H9 (cell line): ENCODE measurements at regions not wholly inside any gene's neighbourhood (a gene's known extent, or its start where the extent isn't known, plus 50 kb on each side); places are given as distances from the start of the nearest gene placed in this dataset.

Experiments used
- DNase-seq: peaks from one replicate; pipeline ENCODE4 v3.0.0-alpha.2; 2017
- H2AFZ ChIP-seq: one replicate; pipeline ENCODE4 v1.6.1; 2013; ENCODE audit warnings: mild to moderate bottlenecking, low read length, control low read depth, moderate library complexity
- H2AK5ac ChIP-seq: 2 replicates; pipeline ENCODE4 v1.6.1; 2013; ENCODE audit warnings: low read length, control low read depth, mixed read lengths; ENCODE audit not compliant: insufficient read length
- H2BK120ac ChIP-seq: one replicate; pipeline ENCODE4 v1.6.1; 2013; ENCODE audit warnings: low read depth, mild to moderate bottlenecking, low read length, control low read depth, inconsistent platforms; ENCODE audit not compliant: poor library complexity, severe bottlenecking
- H2BK12ac ChIP-seq: 2 replicates; pipeline ENCODE4 v1.6.1; 2013; ENCODE audit warnings: low read length, control low read depth, mixed read lengths, low read depth; ENCODE audit not compliant: insufficient read length
- H2BK15ac ChIP-seq: 2 replicates; pipeline ENCODE4 v1.6.1; 2013; ENCODE audit warnings: low read depth, low read length, control low read depth
- H2BK20ac ChIP-seq: one replicate; pipeline ENCODE4 v1.6.1; 2013; ENCODE audit warnings: low read depth, mild to moderate bottlenecking, low read length, control low read depth, inconsistent platforms; ENCODE audit not compliant: poor library complexity, severe bottlenecking
- H2BK5ac ChIP-seq: 2 replicates; pipeline ENCODE4 v1.6.1; 2013; ENCODE audit warnings: low read length, control low read depth, mixed read lengths; ENCODE audit not compliant: insufficient read length
- H3K14ac ChIP-seq: 2 replicates; pipeline ENCODE4 v1.6.1; 2013; ENCODE audit warnings: low read length, control low read depth; ENCODE audit not compliant: insufficient read depth
- H3K18ac ChIP-seq: 2 replicates; pipeline ENCODE4 v1.6.1; 2013; ENCODE audit warnings: low read depth, mild to moderate bottlenecking, mixed read lengths, low read length, control low read depth; ENCODE audit not compliant: insufficient read length
- H3K23ac ChIP-seq: 2 replicates; pipeline ENCODE4 v1.6.1; 2013; ENCODE audit warnings: low read length, control low read depth, mixed read lengths, low read depth; ENCODE audit not compliant: insufficient read length
- H3K23me2 ChIP-seq: 2 replicates; pipeline ENCODE4 v1.6.1; 2013; ENCODE audit warnings: low read depth, mild to moderate bottlenecking, mixed read lengths, low read length, control low read depth; ENCODE audit not compliant: insufficient read length, poor library complexity, severe bottlenecking
- H3K27ac ChIP-seq: 2 replicates; pipeline ENCODE4 v1.5.1; 2013; ENCODE audit warnings: low read length, control low read depth, mixed read lengths, low read depth; ENCODE audit not compliant: insufficient read length
- H3K27me3 ChIP-seq: 2 replicates; pipeline ENCODE4 v1.6.1; 2013; ENCODE audit warnings: low read length, control low read depth, inconsistent platforms; ENCODE audit not compliant: insufficient read depth
- H3K4ac ChIP-seq: 2 replicates; pipeline ENCODE4 v1.6.1; 2013; ENCODE audit warnings: low read depth, mild to moderate bottlenecking, control low read depth, inconsistent platforms, low read length, moderate library complexity
- H3K4me1 ChIP-seq: 2 replicates; pipeline ENCODE4 v1.6.1; 2013; ENCODE audit warnings: low read length, control low read depth, inconsistent platforms; ENCODE audit not compliant: insufficient read depth
- H3K4me2 ChIP-seq: 2 replicates; pipeline ENCODE4 v1.6.1; 2013; ENCODE audit warnings: low read length, control low read depth, mixed read lengths; ENCODE audit not compliant: insufficient read length, insufficient read depth
- H3K56ac ChIP-seq: 2 replicates; pipeline ENCODE4 v1.6.1; 2013; ENCODE audit warnings: low read depth, mild to moderate bottlenecking, mixed read lengths, low read length, control low read depth; ENCODE audit not compliant: insufficient read length
- H3K79me1 ChIP-seq: 2 replicates; pipeline ENCODE4 v1.6.1; 2013; ENCODE audit warnings: low read depth, mild to moderate bottlenecking, moderate library complexity, low read length, control low read depth, inconsistent platforms; ENCODE audit not compliant: insufficient read depth, poor library complexity, severe bottlenecking
- H3K79me2 ChIP-seq: 2 replicates; pipeline ENCODE4 v1.6.1; 2013; ENCODE audit warnings: low read length, control low read depth, inconsistent platforms; ENCODE audit not compliant: insufficient read depth
- H3K9ac ChIP-seq: 2 replicates; pipeline ENCODE4 v1.6.1; 2013; ENCODE audit warnings: low read length, control low read depth, mixed read lengths; ENCODE audit not compliant: insufficient read length; ENCODE audit errors: extremely low read depth
- H3K9me3 ChIP-seq: one replicate; pipeline ENCODE4 v1.6.1; 2013; ENCODE audit warnings: low read depth, low read length, inconsistent platforms; ENCODE audit not compliant: control insufficient read depth
- H3T11ph ChIP-seq: one replicate; pipeline ENCODE4 v1.6.1; 2013; ENCODE audit warnings: mild to moderate bottlenecking, low read length, control low read depth, inconsistent platforms
- H4K20me1 ChIP-seq: one replicate; pipeline ENCODE4 v1.6.1; 2013; ENCODE audit not compliant: control insufficient read depth, insufficient read length, insufficient read depth
- H4K5ac ChIP-seq: 2 replicates; pipeline ENCODE4 v1.6.1; 2013; ENCODE audit warnings: low read depth, mild to moderate bottlenecking, mixed read lengths, low read length, control low read depth; ENCODE audit not compliant: insufficient read length
- H4K8ac ChIP-seq: replicated peaks from 2 replicates; pipeline ENCODE4 v1.6.1; 2013; ENCODE audit warnings: low read length, control low read depth, mixed read lengths, low read depth; ENCODE audit not compliant: insufficient read length
- H4K91ac ChIP-seq: 2 replicates; pipeline ENCODE4 v1.6.1; 2013; ENCODE audit warnings: low read depth, mild to moderate bottlenecking, moderate library complexity, mixed read lengths, low read length, control low read depth; ENCODE audit not compliant: insufficient read length
- H3K27ac Mint-ChIP-seq, 3 experiments: 2 replicates in 2 of 3; 3 replicates in 1 of 3; pipeline ENCODE4 v1.8.0; 2020 to 2021; ENCODE audit warnings: mixed read lengths in 3 of 3, mild to moderate bottlenecking in 1 of 3, moderate library complexity in 1 of 3
- H3K27me3 Mint-ChIP-seq: 2 replicates; pipeline ENCODE4 v1.8.0; 2021; ENCODE audit warnings: low read depth, mild to moderate bottlenecking, moderate library complexity, mixed read lengths
- H3K36me3 Mint-ChIP-seq, 3 experiments: 2 replicates in 2 of 3; 3 replicates in 1 of 3; pipeline ENCODE4 v1.8.0; 2020 to 2021; ENCODE audit warnings: low read depth in 3 of 3, mixed read lengths in 3 of 3; ENCODE audit not compliant: insufficient read depth in 1 of 3
- H3K4me1 Mint-ChIP-seq, 2 experiments: 2 replicates each; pipeline ENCODE4 v1.8.0; 2020; ENCODE audit warnings: mixed read lengths in 2 of 2
- H3K4me3 Mint-ChIP-seq, 2 experiments: 2 replicates in 1 of 2; 3 replicates in 1 of 2; pipeline ENCODE4 v1.8.0; 2020 to 2021; ENCODE audit warnings: mild to moderate bottlenecking in 2 of 2, mixed read lengths in 2 of 2, moderate library complexity in 1 of 2
- H3K9me3 Mint-ChIP-seq, 2 experiments: 2 replicates in 1 of 2; 3 replicates in 1 of 2; pipeline ENCODE4 v1.8.0; 2020; ENCODE audit warnings: mild to moderate bottlenecking in 2 of 2, mixed read lengths in 2 of 2, moderate library complexity in 1 of 2
- WGBS: extraction: QIAGEN DNeasy Blood & Tissue Kit; methylation state at CpG from one replicate; pipeline ENCODE4 v1.1.7; 2013; ENCODE audit warnings: missing lambda C conversion rate, low lambda C conversion rate, mixed read lengths; ENCODE audit not compliant: insufficient read length; ENCODE audit errors: extremely low coverage; 5-methylcytosine and 5-hydroxymethylcytosine counted together
- TF ChIP-seq, protein P1 (sequence below): fragments of 200-600 bp; sonication (generic); conservative IDR thresholded peaks from 3 replicates; pipeline ENCODE4 v1.8.0; 2021; ENCODE audit warnings: antibody characterized with exemption, mild to moderate bottlenecking

DNA sequence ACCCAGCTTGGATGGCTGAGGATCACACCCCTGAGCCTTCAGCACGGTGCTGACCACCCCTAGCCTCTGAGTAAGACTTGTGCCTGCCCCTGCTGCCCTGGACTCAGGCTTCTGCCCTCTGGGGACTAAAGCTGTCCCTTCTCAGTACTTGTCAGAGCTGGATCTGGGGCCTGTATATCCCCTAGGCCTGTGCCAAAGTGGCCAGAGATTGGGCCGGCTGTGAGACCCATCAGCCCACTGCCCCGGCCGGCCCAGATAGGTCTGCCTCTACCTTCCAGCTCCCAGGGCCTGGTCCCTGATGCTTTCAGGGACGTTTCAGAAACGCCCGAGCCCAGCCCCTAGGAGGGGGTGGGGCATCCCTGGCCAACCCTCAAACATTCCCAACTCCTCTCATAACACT is 137.8 kb downstream of the ZDHHC20 start:
- Histone ChIP-seq H3K27ac (no peak overlapping the region), H3K9me3 (no peaks in the 10 kb centered on the region), H4K5ac (no peak overlapping the region), H3T11ph (no peak overlapping the region), H3K4me2 (no peak overlapping the region), H2AK5ac (no peak overlapping the region), H3K4me1 (no peaks in the 10 kb centered on the region; the same call in 1 of the 2 replicates), H3K9ac (no peak overlapping the region), H4K20me1 (no peaks in the 10 kb centered on the region), H2BK120ac (no peak overlapping the region), H3K18ac (no peak overlapping the region), H2BK20ac (no peak overlapping the region), H3K79me2 (no peaks in the 10 kb centered on the region), H3K23me2 (peaks cover under 1% of the 10 kb centered on the region), H3K79me1 (no peaks in the 10 kb centered on the region), H3K56ac (no peak overlapping the region), H2BK12ac (no peak overlapping the region), H3K27me3 (no peaks in the 10 kb centered on the region; the same call in 1 of the 2 replicates), H3K23ac (no peak overlapping the region), H4K91ac (no peak overlapping the region), H3K14ac (no peak overlapping the region), H2BK5ac (no peak overlapping the region), H2BK15ac (no peak overlapping the region), H2AFZ (no peak overlapping the region), H3K4ac (no peak overlapping the region), H4K8ac (no peak overlapping the region)
- peaks cover 15% of the 10 kb centered on the region for H3K27me3 Mint-ChIP-seq
- H3K4me1 Mint-ChIP-seq, result peaks cover 9 to 13% of the 10 kb centered on the region in 2 experiments
- H3K36me3 Mint-ChIP-seq, result no peaks in the 10 kb centered on the region
- H3K4me3 Mint-ChIP-seq, result no peak overlapping the region
- H3K27ac Mint-ChIP-seq, result no peak overlapping the region; a peak in 2 of 7 replicates
- no CpG with 5 or more reads among the region's 7 CpGs for WGBS
- peaks cover 3 to 4% of the 10 kb centered on the region in 2 experiments; a peak in 2 of 5 replicates for H3K9me3 Mint-ChIP-seq
- TF ChIP-seq, protein P1, sequence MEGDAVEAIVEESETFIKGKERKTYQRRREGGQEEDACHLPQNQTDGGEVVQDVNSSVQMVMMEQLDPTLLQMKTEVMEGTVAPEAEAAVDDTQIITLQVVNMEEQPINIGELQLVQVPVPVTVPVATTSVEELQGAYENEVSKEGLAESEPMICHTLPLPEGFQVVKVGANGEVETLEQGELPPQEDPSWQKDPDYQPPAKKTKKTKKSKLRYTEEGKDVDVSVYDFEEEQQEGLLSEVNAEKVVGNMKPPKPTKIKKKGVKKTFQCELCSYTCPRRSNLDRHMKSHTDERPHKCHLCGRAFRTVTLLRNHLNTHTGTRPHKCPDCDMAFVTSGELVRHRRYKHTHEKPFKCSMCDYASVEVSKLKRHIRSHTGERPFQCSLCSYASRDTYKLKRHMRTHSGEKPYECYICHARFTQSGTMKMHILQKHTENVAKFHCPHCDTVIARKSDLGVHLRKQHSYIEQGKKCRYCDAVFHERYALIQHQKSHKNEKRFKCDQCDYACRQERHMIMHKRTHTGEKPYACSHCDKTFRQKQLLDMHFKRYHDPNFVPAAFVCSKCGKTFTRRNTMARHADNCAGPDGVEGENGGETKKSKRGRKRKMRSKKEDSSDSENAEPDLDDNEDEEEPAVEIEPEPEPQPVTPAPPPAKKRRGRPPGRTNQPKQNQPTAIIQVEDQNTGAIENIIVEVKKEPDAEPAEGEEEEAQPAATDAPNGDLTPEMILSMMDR, result no peak
- DNase-seq, result no peak
